Stomach (tissue), 8 donors: ENCODE measurements at regions not wholly inside any gene's neighbourhood (a gene's known extent, or its start where the extent isn't known, plus 50 kb on each side); places are given as distances from the start of the nearest gene placed in this dataset.

ENCODE experiments used
- DNase-seq, 2 donors: peaks; one replicate each; pipeline versions ENCODE4 v3.0.0 to v3.0.0-alpha.2; 2013 to 2019
- H3K27ac ChIP-seq, 5 donors: fragments of 200-600 bp in 4 of 5; sonication (generic) in 4 of 5; one replicate each; pipeline ENCODE4 v1.5.1; 2013 to 2019; ENCODE audit warnings: mild to moderate bottlenecking in 1 of 5, moderate library complexity in 1 of 5
- H3K27me3 ChIP-seq, 3 donors: fragments of 200-600 bp; sonication (generic); one replicate each; pipeline ENCODE4 v1.5.1; 2017 to 2019; ENCODE audit warnings: mixed run types in 1 of 3
- H3K36me3 ChIP-seq, 4 donors: fragments of 200-600 bp; sonication (generic); 1 replicate in 3 of 4; 2 replicates in 1 of 4; pipeline ENCODE4 v1.5.1; 2016 to 2019
- H3K4me1 ChIP-seq, 4 donors: fragments of 200-600 bp; sonication (generic); one replicate each; pipeline ENCODE4 v1.5.1; 2016 to 2019
- H3K4me3 ChIP-seq, 4 donors: fragments of 200-600 bp; sonication (generic) in 3 of 4; one replicate each; pipeline ENCODE4 v1.5.1; 2016 to 2019; ENCODE audit warnings: mild to moderate bottlenecking in 1 of 4
- H3K9me3 ChIP-seq, 4 donors: fragments of 200-600 bp; sonication (generic); one replicate each; pipeline ENCODE4 v1.5.1; 2016 to 2019
- EP300 ChIP-seq: sonication (generic); formaldehyde crosslinking; IDR thresholded peaks from one replicate; pipeline ENCODE4 v1.6.1; 2017; ENCODE audit warnings: antibody characterized with exemption
- POLR2A ChIP-seq, 4 donors: fragments of 450-650 bp; IDR thresholded peaks; one replicate each; pipeline ENCODE4 v1.6.1; 2016; ENCODE audit warnings: antibody characterized with exemption in 4 of 4, control low read depth in 2 of 4, mild to moderate bottlenecking in 1 of 4, moderate library complexity in 1 of 4
- POLR2AphosphoS5 ChIP-seq, 3 donors: sonication (generic); formaldehyde crosslinking; IDR thresholded peaks; one replicate each; pipeline ENCODE4 v1.6.1; 2016; ENCODE audit warnings: antibody characterized with exemption in 3 of 3
- WGBS, 5 donors: extraction: QIAGEN DNeasy Blood & Tissue Kit in 3 of 5; methylation state at CpG; one replicate each; pipeline versions ENCODE4 v1.1.5 to v1.1.7; 2013 to 2018; 5-methylcytosine and 5-hydroxymethylcytosine counted together
- intact Hi-C: fragments of 100-400 bp; cut with DNase I; formaldehyde crosslinking; loops from one replicate; pipeline ENCODE4 v1.15.1; 2023; ENCODE audit warnings: low total_unique reads
- TF ChIP-seq, protein P1 (sequence below), 7 experiments: fragments of 450-650 bp in 4 of 7; fragments of 200-600 bp in 3 of 7; sonication (generic) in 3 of 7; IDR thresholded peaks; one replicate each; pipeline ENCODE4 v1.5.1; 2016 to 2019; ENCODE audit warnings: antibody characterized with exemption in 7 of 7, control low read depth in 2 of 7, mild to moderate bottlenecking in 1 of 7
- donor health status: healthy with polysubstance abuse.
- donor health status: Bipolar disorder and iron deficiency.
- donor health status: healthy.

DNA sequence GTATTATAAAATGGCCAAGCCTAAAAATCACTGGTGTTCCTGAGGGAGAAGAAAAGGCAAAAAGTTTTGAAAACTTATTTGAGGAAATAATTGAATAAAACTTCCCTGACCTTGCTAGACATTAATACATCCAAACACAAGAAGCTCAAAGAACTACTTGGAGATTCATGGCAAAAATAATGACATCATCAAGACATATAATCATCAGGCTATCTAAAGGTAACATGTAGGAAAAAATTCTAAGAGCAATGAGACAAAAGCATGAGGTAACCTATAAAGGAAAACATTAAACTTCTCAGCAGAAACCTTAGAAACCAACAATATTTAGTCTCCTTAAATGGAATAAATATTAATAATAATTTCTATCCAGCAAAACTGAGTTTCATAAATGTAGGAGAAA is 887.6 kb downstream of the PCDH19 start:
- intact Hi-C loops = no loop called here
- H3K27me3 ChIP-seq = peaks cover 0 to 3% (median 0%) of the 10 kb centered on the region in 3 donors
- TF ChIP-seq POLR2A (IDR thresholded peaks at IDR 0.05) = no peak
- TF ChIP-seq, protein P1, sequence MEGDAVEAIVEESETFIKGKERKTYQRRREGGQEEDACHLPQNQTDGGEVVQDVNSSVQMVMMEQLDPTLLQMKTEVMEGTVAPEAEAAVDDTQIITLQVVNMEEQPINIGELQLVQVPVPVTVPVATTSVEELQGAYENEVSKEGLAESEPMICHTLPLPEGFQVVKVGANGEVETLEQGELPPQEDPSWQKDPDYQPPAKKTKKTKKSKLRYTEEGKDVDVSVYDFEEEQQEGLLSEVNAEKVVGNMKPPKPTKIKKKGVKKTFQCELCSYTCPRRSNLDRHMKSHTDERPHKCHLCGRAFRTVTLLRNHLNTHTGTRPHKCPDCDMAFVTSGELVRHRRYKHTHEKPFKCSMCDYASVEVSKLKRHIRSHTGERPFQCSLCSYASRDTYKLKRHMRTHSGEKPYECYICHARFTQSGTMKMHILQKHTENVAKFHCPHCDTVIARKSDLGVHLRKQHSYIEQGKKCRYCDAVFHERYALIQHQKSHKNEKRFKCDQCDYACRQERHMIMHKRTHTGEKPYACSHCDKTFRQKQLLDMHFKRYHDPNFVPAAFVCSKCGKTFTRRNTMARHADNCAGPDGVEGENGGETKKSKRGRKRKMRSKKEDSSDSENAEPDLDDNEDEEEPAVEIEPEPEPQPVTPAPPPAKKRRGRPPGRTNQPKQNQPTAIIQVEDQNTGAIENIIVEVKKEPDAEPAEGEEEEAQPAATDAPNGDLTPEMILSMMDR (IDR thresholded peaks at IDR 0.05) = no peak
- TF ChIP-seq POLR2AphosphoS5 (IDR thresholded peaks at IDR 0.05) = no peak
- TF ChIP-seq EP300 = no peak
- DNase-seq = no peak
- no peak overlapping the region for H3K4me3 ChIP-seq
- no peaks in the 10 kb centered on the region for H3K9me3 ChIP-seq
- no peak overlapping the region for H3K27ac ChIP-seq
- no peaks in the 10 kb centered on the region for H3K4me1 ChIP-seq
- no peaks in the 10 kb centered on the region for H3K36me3 ChIP-seq

DNA sequence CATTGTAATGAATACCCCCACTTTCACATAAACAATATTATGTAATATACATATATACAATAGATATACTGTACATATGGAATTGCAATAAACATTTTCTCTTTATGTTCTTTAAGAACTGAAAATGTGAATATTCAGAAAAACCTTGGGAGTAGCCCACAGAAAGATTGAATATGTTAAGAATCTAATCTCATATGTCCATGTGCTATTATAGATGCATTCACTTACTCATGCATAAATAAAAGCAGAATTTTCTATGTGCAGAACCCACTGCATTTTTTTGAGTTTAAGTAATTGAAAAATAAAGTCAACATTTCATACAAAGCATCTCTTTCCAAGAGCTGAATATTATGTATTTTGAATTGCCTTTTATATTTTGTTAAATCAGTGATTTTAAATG is 902.3 kb downstream of the PCDH19 start:
- intact Hi-C loops = no loop called here
- Histone ChIP-seq H3K27ac (no peak overlapping the region), H3K36me3 (no peaks in the 10 kb centered on the region), H3K4me1 (no peaks in the 10 kb centered on the region), H3K27me3 (no peaks in the 10 kb centered on the region), H3K9me3 (peaks cover 0 to 7% (median 0%) of the 10 kb centered on the region in 4 donors), H3K4me3 (no peak overlapping the region)
- no peak for DNase-seq
- TF ChIP-seq POLR2A (IDR thresholded peaks at IDR 0.05) = no peak
- TF ChIP-seq, protein P1 (IDR thresholded peaks at IDR 0.05) = no peak
- TF ChIP-seq POLR2AphosphoS5 (IDR thresholded peaks at IDR 0.05) = no peak
- no peak for TF ChIP-seq EP300

DNA sequence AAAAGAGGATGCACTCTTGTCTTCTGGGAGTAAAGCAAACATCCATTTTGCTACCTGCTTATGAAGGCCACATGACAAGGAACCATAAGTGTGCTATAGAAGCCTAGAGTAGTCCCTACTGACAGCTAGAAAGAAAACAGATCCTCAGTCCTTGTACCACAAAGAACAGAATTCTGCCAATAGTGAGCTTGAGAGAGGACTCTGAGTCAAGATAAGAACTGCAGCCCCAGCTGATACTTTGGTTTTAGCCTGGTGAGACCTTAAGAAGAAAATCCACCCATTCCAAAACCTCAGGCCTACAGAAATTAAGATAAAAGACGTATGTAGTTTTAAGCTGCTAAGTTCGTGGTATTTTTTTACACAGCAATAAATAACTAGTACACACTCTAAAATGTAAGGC is 914.6 kb downstream of the PCDH19 start:
- intact Hi-C loops = no loop called here
- no peak for DNase-seq
- H3K4me3 ChIP-seq = no peak overlapping the region
- 60 to 79% (median 76%) methylated on average over 2 of the region's 2 CpGs for WGBS, 5 donors
- no peaks in the 10 kb centered on the region for H3K4me1 ChIP-seq
- no peaks in the 10 kb centered on the region for H3K27me3 ChIP-seq
- H3K36me3 ChIP-seq = no peaks in the 10 kb centered on the region
- H3K9me3 ChIP-seq = peaks cover 0 to 23% (median 12%) of the 10 kb centered on the region in 4 donors
- TF ChIP-seq EP300 (no peak), POLR2A (IDR thresholded peaks at IDR 0.05) (no peak)
- TF ChIP-seq, protein P1 (IDR thresholded peaks at IDR 0.05) = no peak
- H3K27ac ChIP-seq = no peak overlapping the region

DNA sequence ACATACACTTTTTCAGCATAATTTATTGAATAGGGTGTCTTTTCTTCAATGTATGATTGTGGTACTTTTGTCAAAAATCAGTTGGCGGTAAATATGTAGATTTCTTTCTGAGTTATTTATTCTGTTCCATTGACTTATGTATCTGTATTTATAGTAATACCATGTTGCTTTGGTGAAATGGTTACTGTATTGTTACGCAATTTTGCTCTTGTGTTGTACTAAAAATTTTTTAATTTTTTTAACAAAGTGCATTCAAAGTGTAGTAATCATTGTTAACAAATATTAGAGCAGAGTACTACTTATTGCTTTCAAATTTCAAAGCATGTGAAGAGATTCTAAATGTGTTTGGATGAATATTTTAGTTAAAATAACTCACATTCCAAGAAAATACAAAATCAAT is 915.4 kb downstream of the PCDH19 start:
- WGBS, 5 donors = 84 to 95% (median 89%) methylated on average over 2 of the region's 2 CpGs
- no peak overlapping the region for H3K27ac ChIP-seq
- TF ChIP-seq POLR2AphosphoS5 (IDR thresholded peaks at IDR 0.05) (no peak), EP300 (no peak), POLR2A (IDR thresholded peaks at IDR 0.05) (no peak)
- TF ChIP-seq, protein P1 (IDR thresholded peaks at IDR 0.05) = no peak

More for the DNA sequence above, 915.4 kb downstream of the PCDH19 start:
- peaks cover 0 to 21% (median 8%) of the 10 kb centered on the region in 4 donors for H3K9me3 ChIP-seq
- no peaks in the 10 kb centered on the region for H3K4me1 ChIP-seq
- DNase-seq = no peak
- no peak overlapping the region for H3K4me3 ChIP-seq
- intact Hi-C loops = no loop called here
- H3K27me3 ChIP-seq = no peaks in the 10 kb centered on the region
- no peaks in the 10 kb centered on the region for H3K36me3 ChIP-seq
